HG02571 (cell line): ENCODE measurements at regions not wholly inside any gene's neighbourhood (a gene's known extent, or its start where the extent isn't known, plus 50 kb on each side); places are given as distances from the start of the nearest gene placed in this dataset.
"Not testable (repeated sequence)": the region's sequence is repeated elsewhere in the genome, so short reads cannot be mapped to it uniquely, and the experiment has no call there.

ENCODE experiments used
- ATAC-seq: cut with Tn5 transposase; IDR thresholded peaks from one replicate; pipeline ENCODE4 v1.9.1; 2021; ENCODE audit warnings: mild to moderate bottlenecking, moderate library complexity; ENCODE audit not compliant: unreplicated experiment

DNA sequence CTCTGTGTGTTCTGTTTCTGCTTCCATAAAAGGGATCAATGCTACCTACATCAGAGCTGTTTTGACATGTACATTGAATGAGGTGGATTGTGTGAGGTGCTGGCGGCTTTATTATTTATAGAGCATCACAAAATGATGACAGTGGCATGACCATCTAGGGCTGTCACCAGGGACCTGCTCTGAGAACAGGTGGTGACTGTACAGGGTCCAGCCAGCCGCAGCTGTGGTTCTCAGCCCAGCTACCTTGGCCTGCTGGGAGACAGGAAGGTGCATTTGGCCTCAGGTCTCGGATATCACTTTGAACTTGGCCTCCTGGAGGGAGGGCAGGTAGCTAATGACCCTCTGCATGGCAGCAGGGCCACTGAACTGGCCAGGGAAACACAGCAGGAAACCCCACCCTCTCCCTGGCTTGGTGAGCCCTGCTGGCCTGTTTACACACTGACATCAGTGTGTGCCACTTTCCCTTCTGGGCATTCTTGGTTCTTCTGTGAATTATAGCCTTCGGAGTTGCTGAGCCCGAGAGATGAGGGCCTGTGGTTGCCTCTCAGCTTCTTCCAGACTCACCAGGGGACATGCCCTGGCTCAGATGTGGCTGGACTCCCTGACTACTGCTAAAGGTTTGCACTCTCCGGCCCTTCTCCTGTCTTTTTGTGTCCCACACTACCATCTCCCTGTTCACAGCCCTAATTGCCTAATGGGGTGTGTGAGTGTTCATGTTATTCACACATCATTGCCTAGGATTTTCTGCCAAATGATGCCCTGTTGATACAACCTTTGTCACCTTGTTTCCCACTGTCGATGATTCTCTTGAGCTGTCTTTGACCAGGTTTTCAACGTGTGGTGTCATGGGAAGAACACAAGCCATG is 109.2 kb upstream of the RAB12 start:
- ATAC-seq, result no peak

DNA sequence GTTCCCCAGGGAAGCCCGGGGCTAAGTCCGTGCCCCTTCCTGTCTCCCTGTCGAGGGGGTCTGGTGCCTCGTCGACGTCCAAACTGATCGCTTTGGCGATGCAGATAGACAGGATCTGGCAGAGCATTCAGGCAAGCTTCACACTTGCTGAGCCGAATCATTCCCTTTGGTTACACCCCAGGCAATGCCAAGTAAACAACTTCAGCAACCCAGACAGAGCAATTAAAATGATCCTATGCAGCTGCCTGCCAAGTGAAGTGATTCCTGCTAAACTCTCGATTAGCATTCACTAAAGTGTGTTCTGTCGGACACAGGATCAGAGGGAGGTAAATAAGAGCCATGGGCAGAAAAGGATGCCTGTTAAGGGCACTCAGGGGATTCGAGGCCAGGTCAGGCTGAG is 108.2 kb upstream of the RAB12 start:
- ATAC-seq, result no peak

DNA sequence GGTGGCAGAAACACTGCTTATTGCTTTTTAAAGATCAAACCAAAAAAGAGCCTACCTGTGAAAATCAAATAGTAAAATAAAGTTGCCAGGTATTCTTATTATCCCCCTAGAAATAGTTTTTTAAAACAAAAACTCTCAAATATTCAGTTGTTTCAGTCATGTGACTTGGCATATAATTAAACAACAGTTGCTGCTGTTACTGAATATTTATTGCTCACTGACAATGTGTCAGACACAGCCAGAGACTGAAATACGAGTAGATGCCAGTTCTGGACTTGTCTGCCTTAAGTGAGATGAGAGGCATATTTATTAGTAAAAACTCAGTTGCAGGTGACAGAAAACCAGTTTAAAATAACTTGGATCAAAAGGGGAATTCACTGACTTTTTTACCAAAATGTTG is 106.0 kb upstream of the RAB12 start:
- ATAC-seq, result no peak

DNA sequence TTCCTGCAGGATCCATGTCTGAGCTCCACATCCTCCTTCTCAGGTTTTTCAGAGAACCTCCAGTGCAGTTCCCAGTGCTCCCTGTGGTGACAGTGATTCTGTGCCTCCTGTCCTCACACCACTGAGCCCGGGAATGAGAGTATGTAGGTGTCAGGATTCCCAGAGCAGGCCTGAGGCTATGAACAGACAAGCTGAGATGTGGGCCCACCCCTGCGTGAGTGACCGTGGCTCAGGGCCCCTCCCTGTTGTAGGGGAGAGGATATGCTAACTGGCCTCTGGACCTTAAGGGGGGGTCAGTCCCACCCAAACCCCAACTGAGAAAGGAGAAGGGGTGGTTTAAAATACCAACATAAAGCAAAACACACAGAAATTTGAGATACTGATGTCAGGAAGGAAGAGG is 104.8 kb upstream of the RAB12 start:
- ATAC-seq, result no peak

DNA sequence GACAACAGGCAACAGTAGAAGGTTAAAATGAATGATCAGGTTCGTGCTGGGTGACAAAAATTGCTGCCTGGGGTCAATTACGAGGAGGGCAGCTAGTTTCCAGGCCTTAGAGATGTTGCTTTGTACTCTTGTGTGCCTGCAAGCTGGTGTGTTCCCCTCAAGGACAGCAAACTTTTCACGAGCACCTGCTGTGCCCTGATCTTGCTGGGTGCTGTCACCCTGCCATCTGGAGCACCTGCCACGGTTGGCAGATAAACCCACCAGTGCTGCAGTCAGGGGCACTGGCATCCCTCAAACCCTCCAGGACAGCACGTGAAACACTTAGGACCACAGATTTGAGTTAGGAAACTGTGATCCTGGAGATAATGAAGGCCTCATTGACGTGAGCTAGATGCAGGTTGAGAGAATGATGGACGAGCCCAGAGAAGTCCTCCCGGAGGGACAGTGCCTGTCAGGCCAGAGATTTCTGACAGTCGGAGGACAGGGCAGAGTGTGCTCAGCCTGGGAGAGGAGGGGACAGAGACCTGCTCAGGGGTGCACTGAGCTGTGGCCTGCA is 104.3 kb upstream of the RAB12 start:
- no peak for ATAC-seq

DNA sequence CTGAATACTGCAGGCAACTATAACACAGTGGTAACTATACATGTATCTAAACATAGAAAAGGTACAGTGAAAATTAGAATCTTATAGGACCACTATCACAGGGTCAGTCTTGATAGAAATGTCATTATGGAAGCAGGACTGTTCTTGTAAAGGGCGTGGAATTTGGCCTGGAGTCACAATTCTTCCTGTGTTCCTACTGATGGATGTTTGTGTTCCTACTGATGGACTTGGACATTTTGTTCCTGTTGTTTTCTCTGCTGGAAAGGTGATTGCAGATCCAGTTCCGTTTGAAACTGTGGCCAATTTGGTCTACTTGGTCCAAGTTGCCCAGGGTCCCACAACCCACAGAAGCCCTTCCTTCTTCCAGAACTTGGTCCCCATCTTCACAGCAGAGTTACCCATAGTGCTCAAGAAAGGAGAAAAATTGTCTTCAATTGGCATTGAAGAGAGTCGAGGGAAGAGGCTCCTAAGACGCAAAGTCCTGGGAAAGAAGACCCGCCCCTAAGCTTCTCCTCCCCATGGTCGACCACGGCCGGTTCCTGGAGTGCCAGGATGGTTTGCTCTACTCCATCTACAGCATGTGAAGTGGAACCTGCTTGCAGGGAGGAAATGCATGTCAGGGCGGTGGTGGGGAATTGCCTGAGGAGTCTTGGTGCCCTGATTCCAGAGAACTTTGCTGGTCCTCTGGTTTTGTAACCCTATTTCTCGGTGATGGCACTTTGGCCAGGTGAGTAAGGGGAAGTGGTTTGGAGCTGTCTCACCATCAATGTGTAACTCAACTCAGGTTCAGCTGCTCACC is 102.8 kb upstream of the RAB12 start:
- ATAC-seq, result no peak

DNA sequence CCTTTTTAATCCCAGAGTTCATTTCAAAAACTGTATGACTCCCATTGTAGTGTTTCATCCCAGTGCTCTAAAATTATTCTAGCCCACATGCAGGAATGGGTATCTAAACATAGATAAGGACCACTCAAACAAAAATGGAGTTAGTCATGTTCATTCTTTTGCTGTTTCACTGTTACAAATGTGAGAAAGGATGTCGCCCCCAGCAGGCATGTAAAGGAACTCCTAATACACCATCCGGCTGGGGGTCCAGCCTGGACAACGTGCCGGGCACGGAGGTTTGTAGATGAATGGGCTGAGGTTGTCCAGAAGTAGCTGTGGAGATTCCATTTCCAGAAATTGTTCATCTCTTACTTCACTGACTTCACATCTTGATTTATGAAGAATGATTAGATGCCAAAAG is 101.9 kb upstream of the RAB12 start:
- no peak for ATAC-seq

DNA sequence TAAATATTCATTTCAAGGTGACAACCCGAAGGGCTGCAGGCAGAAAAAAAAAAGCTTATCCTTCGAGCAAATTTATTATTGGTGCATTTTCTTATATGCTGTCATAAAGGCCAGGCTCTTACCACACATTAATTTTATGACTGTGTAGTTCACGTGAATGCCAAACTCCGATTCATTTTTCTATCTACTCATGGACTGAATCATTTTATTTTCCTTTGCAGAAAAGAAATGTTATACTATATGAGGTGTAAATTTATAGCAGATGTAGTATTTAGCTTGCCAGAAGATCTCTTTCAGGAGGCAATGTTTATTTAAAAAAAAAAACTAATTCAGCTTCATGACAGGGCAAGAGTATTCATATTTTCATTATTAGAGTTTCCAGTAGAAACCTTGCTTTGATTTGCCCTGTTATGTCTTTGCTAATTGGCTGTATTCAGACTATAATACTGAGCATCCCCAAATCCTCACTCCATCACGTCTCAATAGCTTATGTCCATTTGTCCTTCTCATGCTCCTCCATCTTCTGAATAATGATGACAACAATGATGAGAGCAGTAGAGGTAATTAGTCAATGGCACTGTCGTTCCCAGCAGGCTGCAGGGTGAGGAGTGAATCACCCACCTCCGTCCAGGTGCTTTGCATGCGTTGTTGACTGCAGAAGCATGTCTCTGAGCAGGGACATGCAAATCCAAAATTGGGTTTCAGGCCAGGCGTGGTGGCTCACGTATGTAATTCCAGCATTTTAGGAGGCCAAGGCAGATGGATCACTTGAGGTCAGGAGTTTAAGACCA is 101.1 kb upstream of the RAB12 start:
- ATAC-seq, result no peak

DNA sequence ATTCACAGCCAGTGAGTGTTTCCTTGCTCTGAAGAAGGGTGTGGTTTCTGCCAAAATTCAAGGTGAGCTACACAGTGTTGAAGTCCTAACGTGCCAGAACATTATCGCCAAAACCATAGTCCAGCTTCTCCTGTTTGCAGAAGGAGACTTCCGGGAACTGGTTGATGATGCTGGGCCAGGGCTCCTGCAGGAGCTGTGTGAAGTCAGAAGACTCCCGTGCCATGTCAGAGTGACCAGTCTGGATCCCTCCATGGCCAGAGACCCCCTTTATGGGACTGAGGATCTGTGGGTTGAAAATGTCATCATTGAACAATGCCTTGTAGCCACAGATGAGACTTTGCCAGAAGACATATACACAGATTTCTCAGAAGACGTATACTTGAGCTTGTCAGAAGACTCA is 96.0 kb upstream of the RAB12 start:
- ATAC-seq, result no peak

DNA sequence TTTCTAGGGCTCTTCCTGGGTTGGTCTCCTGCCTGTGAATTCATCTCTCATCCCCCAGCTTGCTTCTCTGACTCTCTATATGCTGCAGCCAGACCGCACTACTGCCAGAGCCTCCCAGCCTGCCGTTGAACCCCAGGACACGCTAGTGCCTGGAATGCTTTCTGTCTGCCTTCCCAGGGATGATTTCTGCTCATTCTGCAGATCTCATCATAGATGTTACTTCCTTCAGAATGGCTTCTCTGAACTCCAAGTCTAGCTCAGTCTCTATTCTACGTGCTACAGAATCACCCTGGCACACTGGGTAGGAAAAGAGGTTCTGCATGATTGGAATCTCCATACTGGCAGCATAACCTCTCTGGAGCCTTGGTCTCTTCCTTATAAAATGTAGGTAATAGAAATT is 94.8 kb upstream of the RAB12 start:
- no peak for ATAC-seq

DNA sequence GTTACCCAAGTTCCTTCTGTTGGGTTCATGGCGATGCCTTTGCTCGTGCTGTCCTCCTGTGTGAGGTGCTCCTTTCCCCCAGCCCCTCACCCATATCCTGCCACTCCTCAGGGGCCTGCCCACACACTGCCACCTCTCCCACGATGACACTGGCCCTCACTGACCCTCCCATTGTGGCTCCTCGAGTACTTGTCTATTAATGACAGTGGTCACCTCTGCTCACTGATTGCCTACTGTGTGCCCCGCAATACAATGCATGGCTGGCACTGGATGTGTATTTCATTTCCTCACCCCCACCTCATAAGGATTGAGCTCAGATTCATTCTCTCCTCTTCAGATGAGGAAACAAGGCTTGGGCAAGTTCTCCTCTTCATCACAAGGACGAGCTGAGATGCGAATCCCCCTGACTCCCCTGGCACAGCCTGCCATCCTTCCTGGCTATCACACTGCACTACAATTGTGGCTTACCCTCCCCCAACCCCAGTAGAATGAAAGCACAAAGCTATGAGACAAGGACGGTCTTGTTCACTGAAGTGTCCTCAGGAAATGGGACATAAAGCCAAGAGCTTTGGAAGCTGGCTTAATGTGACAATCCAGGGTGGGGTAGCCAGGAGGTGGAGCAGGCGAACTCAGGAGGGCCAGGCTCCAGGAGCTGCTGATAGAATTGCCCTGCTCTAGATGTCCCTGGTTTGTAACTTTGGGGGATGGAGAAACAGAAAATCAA is 93.9 kb upstream of the RAB12 start:
- no peak for ATAC-seq

DNA sequence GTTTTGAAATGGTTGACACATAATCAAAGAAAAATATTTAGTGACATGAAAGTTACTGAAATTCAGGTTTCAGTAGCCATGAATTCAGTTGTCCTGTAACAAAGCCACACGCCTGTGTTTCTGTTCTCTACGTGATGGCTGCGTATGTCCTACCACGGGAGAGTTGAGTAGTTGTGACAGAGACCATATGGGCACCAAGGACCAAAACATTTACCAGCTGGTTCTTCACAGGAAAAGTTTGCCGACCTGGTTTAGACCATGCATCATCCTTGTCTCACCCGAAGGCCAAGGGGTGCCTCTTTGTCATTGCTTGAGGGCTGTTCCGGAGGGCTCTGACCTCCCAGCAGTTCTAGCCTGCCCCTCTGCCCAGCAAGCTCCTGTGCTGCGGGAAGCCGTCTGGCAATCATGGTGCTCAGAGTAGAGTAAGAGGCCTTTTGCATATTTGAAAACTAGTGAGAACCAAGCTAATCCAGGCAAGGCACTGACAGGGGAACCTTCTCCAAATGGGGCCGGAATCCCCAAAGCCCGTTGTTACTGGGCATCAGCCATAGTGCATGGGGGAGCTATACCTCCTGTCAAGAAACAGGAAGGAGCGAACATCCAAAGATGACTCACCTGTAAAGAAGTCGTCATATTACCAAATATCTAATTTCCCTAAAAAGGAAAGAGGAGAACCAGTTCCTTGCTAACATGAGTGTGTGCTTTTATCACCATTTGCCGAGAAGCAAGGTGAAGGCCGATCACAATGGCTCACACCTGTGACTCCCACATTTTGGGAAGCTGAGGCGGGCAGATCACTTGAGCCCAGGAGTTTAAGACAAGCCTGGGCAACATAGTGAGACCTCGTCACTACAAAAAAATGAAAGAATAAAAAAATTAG is 92.6 kb upstream of the RAB12 start:
- ATAC-seq, result no peak

DNA sequence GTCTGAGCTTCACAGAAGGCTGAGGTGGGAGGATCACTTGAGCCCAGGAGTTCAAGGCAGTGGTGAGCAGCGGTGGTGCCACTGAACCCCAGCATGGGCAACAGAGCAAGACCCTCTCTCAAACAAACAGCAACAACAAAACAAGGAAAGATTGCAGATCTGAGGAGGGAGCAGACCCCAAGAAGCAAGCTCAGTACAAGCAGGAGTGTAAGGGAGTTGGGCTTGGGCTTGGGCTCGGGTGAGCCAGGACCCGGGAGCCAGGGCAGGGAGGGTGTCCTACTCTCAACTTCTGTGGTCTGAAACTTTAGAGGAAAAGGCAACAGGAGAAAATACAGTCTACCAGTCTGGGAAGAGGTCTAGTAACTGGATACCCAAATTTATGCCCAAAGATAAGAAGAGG is 92.0 kb upstream of the RAB12 start:
- no peak for ATAC-seq

DNA sequence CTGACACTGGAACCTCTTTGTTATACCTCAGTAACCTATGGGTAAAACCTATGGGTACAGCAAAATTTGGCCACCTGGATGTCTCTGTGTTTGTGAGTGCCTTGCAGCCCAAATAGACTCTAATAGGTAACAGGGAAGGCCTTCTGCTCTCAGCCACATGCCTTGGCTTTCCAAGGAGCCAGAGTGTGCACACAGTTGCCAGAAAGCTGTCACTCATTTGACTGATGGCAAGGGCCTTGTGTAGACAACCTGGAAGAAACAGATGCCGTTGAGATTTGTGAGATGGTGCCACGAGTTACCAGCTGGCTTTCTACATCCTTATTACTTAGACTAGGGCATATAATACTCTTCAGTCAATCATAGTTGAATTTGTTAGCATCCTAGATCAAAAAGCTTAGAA is 90.1 kb upstream of the RAB12 start:
- ATAC-seq, result no peak

DNA sequence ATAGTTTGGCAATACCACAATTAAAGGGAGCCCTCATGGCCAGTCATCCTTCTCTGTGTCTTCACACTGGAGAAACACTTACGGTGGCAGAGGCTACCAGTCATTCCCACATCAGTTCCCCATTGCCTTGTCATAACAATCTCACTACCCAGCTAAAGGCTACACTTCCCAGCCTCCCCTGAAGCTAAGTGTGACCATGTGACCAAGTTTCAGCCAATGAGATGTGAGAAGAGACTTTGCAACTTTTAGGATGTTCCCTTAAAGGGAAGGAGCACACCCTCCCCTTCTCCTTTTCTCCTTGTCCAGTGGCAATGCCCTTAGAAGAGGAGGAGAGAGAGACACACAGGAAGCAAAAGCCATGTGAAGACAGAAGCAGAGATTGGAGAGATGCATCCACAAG is 89.0 kb upstream of the RAB12 start:
- ATAC-seq, result no peak

DNA sequence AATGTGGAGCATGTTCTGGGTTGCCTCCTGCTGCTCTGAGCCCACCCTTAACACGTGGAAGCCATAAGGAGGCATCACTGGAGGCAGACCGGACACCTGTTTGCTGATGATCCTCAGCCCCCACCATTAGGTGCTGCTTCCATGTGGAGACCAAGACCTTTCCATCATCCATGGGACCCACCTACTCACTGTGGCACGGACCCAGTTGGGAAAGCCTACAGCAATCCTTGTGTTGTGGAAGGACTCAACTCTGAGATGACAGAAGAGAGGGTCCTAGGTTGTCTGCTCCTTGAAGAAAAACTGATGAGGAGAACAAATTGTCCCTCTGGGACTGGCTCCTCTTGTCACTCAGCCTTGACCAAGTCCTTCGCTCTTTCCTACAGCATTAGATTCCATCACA is 86.5 kb upstream of the RAB12 start:
- no peak for ATAC-seq

DNA sequence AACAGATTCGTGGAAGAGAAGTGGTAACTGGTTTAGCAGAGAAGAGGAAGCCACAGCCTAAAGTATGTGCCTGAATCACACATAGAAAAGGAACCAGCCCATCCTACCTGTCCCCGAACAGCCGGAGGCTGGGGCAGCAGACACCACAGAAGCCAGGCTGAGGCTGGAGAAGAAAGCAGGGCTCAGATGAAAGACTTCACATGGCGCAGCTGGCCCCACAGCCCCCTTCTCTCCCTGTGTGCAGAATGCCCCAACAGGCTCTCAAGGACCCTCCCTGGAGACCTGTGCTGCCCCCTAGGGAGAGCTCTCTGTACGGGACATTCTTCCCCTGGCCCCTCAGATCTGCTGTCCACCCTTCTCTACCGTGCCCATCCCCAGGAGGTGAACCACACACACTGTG is 83.5 kb upstream of the RAB12 start:
- ATAC-seq, result no peak

DNA sequence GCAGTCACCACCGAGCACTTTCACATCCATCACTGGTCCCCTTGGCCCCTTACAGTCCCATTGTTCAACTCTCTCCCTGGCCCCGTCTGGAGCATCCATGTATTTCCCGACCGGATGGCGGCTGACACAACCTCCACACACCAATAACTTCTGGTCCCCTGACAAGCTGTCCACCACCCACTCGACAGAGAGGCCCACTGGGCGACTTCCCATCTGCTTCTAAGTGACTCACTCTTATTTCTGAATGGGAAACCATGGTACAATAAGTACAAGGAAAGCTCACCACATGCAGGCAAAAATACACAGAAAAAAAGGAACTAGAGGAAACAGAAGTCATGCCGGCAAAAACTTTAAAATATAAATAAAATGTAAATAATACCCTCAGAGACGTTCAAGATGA is 82.9 kb upstream of the RAB12 start:
- no peak for ATAC-seq

DNA sequence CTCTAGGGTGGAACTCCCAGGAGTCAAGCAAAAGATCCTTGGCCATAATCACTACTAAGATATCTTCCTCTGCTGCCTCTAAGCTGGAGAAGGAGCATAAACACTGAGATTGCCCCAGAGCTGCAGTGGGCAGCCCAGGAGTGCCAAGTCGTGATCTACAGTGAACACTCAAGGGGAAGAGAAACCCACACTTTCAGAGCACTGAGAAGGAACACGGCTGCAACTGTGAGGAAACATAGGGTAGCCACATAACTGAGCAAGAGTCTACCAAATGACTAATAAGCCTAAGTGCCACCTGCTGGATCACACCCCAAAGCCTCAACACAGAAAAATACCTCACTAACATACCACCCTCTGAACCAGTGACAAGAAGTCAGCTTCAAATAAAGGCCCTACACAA is 79.6 kb upstream of the RAB12 start:
- ATAC-seq, result no peak

DNA sequence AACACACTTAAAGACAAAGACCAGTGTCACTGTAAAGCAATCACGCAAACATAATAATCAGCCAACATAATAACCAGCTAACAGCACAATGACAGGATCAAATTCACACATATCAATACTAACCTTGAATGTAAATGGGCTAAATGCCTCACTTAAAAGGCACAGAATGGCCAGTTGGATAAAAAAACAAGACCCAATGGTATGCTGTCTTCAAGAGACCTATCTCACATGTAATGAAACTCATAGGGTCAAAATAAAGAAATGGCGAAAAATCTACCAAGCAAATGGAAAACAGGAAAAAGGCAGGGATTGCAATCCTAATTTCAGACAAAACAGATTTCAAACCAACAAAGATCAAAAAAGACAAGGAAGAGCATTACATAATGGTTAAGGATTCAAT is 78.2 kb upstream of the RAB12 start:
- ATAC-seq, result not testable (repeated sequence)
